ENCODE measurements at regions not wholly inside any gene's neighbourhood (a gene's known extent, or its start where the extent isn't known, plus 50 kb on each side); places are given as distances from the start of the nearest gene placed in this dataset.

- TF ChIP-seq ESRRG (CRISPR knock-in tag; IDR thresholded peaks at IDR 0.05) (no peak), BACH2 (CRISPR knock-in tag; IDR thresholded peaks at IDR 0.05; ENCODE audit: borderline replicate concordance) (no peak), ZFP30 (CRISPR knock-in tag; IDR thresholded peaks at IDR 0.05) (no peak), ZFP3 (CRISPR knock-in tag; IDR thresholded peaks at IDR 0.05) (no peak), PATZ1 (CRISPR knock-in tag; IDR thresholded peaks at IDR 0.05; ENCODE audit: borderline replicate concordance) (no peak), TSHZ2 (CRISPR knock-in tag; IDR thresholded peaks at IDR 0.05) (no peak), ISL1 (CRISPR knock-in tag; IDR thresholded peaks at IDR 0.05) (no peak), TCF4 (CRISPR knock-in tag; IDR thresholded peaks at IDR 0.05; ENCODE audit: borderline replicate concordance) (no peak), ZNF8 (CRISPR knock-in tag; IDR thresholded peaks at IDR 0.05) (no peak), CSDC2 (CRISPR knock-in tag; IDR thresholded peaks at IDR 0.05) (no peak), PPARA (CRISPR knock-in tag; IDR thresholded peaks at IDR 0.05; ENCODE audit: borderline replicate concordance) (no peak), CSRNP3 (CRISPR knock-in tag; IDR thresholded peaks at IDR 0.05) (no peak)
- ATAC-seq = no peak
Observed at GRCh38 chr7:17140406-17140805, 158.0 kb upstream of the AHR start.

GRCh38 chr7:17142831-17143541, 155.5 kb upstream of the AHR start:
- ATAC-seq = no peak
- TF ChIP-seq GLIS3 (CRISPR knock-in tag; IDR thresholded peaks at IDR 0.05) (no peak), ESRRG (CRISPR knock-in tag; IDR thresholded peaks at IDR 0.05) (no peak), ZNF70 (CRISPR knock-in tag; IDR thresholded peaks at IDR 0.05) (no peak), ZFP30 (CRISPR knock-in tag; IDR thresholded peaks at IDR 0.05) (no peak), RARB (CRISPR knock-in tag; IDR thresholded peaks at IDR 0.05) (no peak), BACH2 (CRISPR knock-in tag; IDR thresholded peaks at IDR 0.05; ENCODE audit: borderline replicate concordance) (no peak), CREB5 (CRISPR knock-in tag; IDR thresholded peaks at IDR 0.05; ENCODE audit: low read depth) (no peak), TSHZ2 (CRISPR knock-in tag; IDR thresholded peaks at IDR 0.05) (no peak), ZFP3 (CRISPR knock-in tag; IDR thresholded peaks at IDR 0.05) (no peak), TCF4 (CRISPR knock-in tag; IDR thresholded peaks at IDR 0.05; ENCODE audit: borderline replicate concordance) (no peak), OSR1 (CRISPR knock-in tag; IDR thresholded peaks at IDR 0.05) (no peak), SNAI2 (CRISPR knock-in tag; IDR thresholded peaks at IDR 0.05) (no peak), TOX (CRISPR knock-in tag; IDR thresholded peaks at IDR 0.05; ENCODE audit: borderline replicate concordance) (no peak), ZC3H10 (CRISPR knock-in tag; IDR thresholded peaks at IDR 0.05) (no peak), PPARA (CRISPR knock-in tag; IDR thresholded peaks at IDR 0.05; ENCODE audit: borderline replicate concordance) (no peak), ZNF8 (CRISPR knock-in tag; IDR thresholded peaks at IDR 0.05) (no peak), CSRNP3 (CRISPR knock-in tag; IDR thresholded peaks at IDR 0.05) (no peak), ISL1 (CRISPR knock-in tag; IDR thresholded peaks at IDR 0.05) (no peak)

Data from SK-N-SH treated with all-trans-retinoic acid at 6 μM for 48 hours (cell line).